Kidney glomerular epithelial cell (primary cell): ENCODE measurements at regions not wholly inside any gene's neighbourhood (a gene's known extent, or its start where the extent isn't known, plus 50 kb on each side); places are given as distances from the start of the nearest gene placed in this dataset.
"Not testable (repeated sequence)": the region's sequence is repeated elsewhere in the genome, so short reads cannot be mapped to it uniquely, and the experiment has no call there.

Experiments used
- DNase-seq: peaks from one replicate; lab custom pipeline; 2025; lab: John Stamatoyannopoulos, UW

GRCh38 chr16:87100306-87101058, 216.7 kb downstream of the C16orf95 start:
- no peak for DNase-seq

- DNase-seq = no peak
Measured at GRCh38 chr16:87101903-87102302, 215.3 kb downstream of the C16orf95 start.

GRCh38 chr16:87107201-87107600, 210.0 kb downstream of the C16orf95 start:
- DNase-seq = no peak

- no peak for DNase-seq
Measured at GRCh38 chr16:87108278-87108677, 208.9 kb downstream of the C16orf95 start.

GRCh38 chr16:87108941-87109340, 208.3 kb downstream of the C16orf95 start:
- no peak for DNase-seq

GRCh38 chr16:87114832-87115231, 202.4 kb downstream of the C16orf95 start:
- no peak for DNase-seq

- no peak for DNase-seq
Measured at GRCh38 chr16:87115646-87116045, 201.5 kb downstream of the C16orf95 start.

GRCh38 chr16:87117936-87118335, 199.3 kb downstream of the C16orf95 start:
- no peak for DNase-seq

- DNase-seq = no peak
Measured at GRCh38 chr16:87119168-87119567, 198.0 kb downstream of the C16orf95 start.

GRCh38 chr16:87119748-87120147, 197.4 kb downstream of the C16orf95 start:
- DNase-seq = no peak

- DNase-seq = no peak
Measured at GRCh38 chr16:87121816-87122215, 195.4 kb downstream of the C16orf95 start.

- DNase-seq = no peak
Measured at GRCh38 chr16:87123356-87124001, 193.7 kb downstream of the C16orf95 start.

- DNase-seq = not testable (repeated sequence)
Measured at GRCh38 chr16:87124405-87124804, 192.8 kb downstream of the C16orf95 start.

- DNase-seq = no peak
Measured at GRCh38 chr16:87125206-87126155, 191.7 kb downstream of the C16orf95 start.

GRCh38 chr16:87126403-87127025, 190.7 kb downstream of the C16orf95 start:
- DNase-seq = no peak

GRCh38 chr16:87127061-87127765, 190.0 kb downstream of the C16orf95 start:
- no peak for DNase-seq

GRCh38 chr16:87127766-87128147, 189.4 kb downstream of the C16orf95 start:
- DNase-seq = no peak

GRCh38 chr16:87129771-87130170, 187.4 kb downstream of the C16orf95 start:
- DNase-seq = no peak

- no peak for DNase-seq
Measured at GRCh38 chr16:87131061-87131995, 185.9 kb downstream of the C16orf95 start.

GRCh38 chr16:87131996-87132345, 185.2 kb downstream of the C16orf95 start:
- DNase-seq = no peak
